Ishikawa (cell line): ENCODE measurements at regions not wholly inside any gene's neighbourhood (a gene's known extent, or its start where the extent isn't known, plus 50 kb on each side); places are given as distances from the start of the nearest gene placed in this dataset.

ENCODE experiments used
- CEBPB ChIP-seq: IDR thresholded peaks from 2 replicates; pipeline ENCODE4 v1.6.1; 2012
- CREB1 ChIP-seq: IDR thresholded peaks from 2 replicates; pipeline ENCODE4 v1.6.1; 2012; ENCODE audit warnings: low read depth
- EGR1 ChIP-seq: IDR thresholded peaks from 2 replicates; pipeline ENCODE4 v1.6.1; 2012
- EP300 ChIP-seq: IDR thresholded peaks from 2 replicates; pipeline ENCODE4 v1.6.1; 2012; ENCODE audit warnings: borderline replicate concordance
- FOXM1 ChIP-seq: IDR thresholded peaks from 2 replicates; pipeline ENCODE4 v1.6.1; 2012; ENCODE audit warnings: low read depth, borderline replicate concordance
- NFIC ChIP-seq: IDR thresholded peaks from 2 replicates; pipeline ENCODE4 v1.6.1; 2012
- RAD21 ChIP-seq: IDR thresholded peaks from 2 replicates; pipeline ENCODE4 v1.6.1; 2012; ENCODE audit warnings: low read depth
- REST ChIP-seq: IDR thresholded peaks from 2 replicates; pipeline ENCODE4 v1.6.1; 2012; ENCODE audit warnings: low read depth, mild to moderate bottlenecking
- TAF1 ChIP-seq: IDR thresholded peaks from 2 replicates; pipeline ENCODE4 v1.6.1; 2012; ENCODE audit warnings: low read depth, mild to moderate bottlenecking
- TCF12 ChIP-seq: IDR thresholded peaks from 2 replicates; pipeline ENCODE4 v1.6.1; 2012; ENCODE audit warnings: low read depth
- TEAD4 ChIP-seq: IDR thresholded peaks from 2 replicates; pipeline ENCODE4 v1.6.1; 2012
- YY1 ChIP-seq: IDR thresholded peaks from 2 replicates; pipeline ENCODE4 v1.6.1; 2012; ENCODE audit warnings: low read depth
- ZBTB7A ChIP-seq: IDR thresholded peaks from 2 replicates; pipeline ENCODE4 v1.6.1; 2012; ENCODE audit warnings: low read depth
- TF ChIP-seq, protein P1 (sequence below): IDR thresholded peaks from 2 replicates; pipeline ENCODE4 v1.6.1; 2012
- TF ChIP-seq, protein P2 (sequence below): IDR thresholded peaks from 2 replicates; pipeline ENCODE4 v1.6.1; 2012

DNA sequence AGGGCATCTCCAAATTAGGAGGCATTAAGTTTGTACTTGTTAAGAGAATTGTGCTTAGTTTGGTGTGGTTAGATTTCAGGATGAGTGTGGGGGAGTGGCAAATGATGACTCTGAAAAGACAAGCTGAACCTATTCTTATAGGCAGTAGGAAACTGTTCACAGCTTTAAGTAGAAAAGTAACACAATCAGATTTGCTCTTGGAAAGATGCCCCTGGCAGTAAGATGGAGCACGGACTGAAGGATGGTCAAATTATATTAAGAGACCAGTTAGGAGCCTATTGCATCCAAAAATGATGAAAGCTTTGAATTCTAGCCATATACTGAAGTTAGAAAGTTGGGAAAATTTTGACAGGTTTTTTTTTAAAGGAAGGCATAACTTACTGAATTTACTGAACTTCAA, 254.2 kb upstream of the MEF2C start:
- TF ChIP-seq, protein P1, sequence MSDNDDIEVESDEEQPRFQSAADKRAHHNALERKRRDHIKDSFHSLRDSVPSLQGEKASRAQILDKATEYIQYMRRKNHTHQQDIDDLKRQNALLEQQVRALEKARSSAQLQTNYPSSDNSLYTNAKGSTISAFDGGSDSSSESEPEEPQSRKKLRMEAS = no peak
- TF ChIP-seq TEAD4 = no peak
- TF ChIP-seq TCF12 = no peak
- no peak for TF ChIP-seq NFIC
- TF ChIP-seq YY1 = no peak
- no peak for TF ChIP-seq ZBTB7A
- TF ChIP-seq REST = no peak

DNA sequence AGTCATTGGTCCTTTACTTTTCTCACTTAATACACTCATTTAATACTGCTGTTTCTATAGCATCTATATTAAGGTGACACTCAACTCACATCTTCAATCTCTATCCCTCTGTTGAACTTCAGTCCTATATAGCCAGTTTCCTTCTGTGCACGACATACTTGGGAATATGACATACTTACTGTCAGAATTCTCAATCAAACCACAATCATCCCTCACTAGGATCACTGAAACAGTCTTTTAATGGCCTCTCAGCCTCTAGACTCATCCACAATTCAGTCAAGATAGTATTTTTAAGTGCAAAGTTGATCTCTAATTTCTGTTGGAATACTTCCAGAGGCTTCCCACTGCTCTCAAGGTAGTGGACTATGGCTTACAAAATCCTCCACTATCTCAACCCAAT, 251.0 kb upstream of the MEF2C start:
- no peak for TF ChIP-seq CEBPB
- no peak for TF ChIP-seq EGR1
- TF ChIP-seq REST = no peak
- no peak for TF ChIP-seq RAD21
- TF ChIP-seq ZBTB7A = no peak
- TF ChIP-seq, protein P2, sequence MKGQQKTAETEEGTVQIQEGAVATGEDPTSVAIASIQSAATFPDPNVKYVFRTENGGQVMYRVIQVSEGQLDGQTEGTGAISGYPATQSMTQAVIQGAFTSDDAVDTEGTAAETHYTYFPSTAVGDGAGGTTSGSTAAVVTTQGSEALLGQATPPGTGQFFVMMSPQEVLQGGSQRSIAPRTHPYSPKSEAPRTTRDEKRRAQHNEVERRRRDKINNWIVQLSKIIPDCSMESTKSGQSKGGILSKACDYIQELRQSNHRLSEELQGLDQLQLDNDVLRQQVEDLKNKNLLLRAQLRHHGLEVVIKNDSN = no peak
- no peak for TF ChIP-seq FOXM1
- no peak for TF ChIP-seq EP300
- TF ChIP-seq TAF1 = no peak
- TF ChIP-seq, protein P1 = no peak
- TF ChIP-seq CREB1 = no peak
- TF ChIP-seq YY1 = no peak
- TF ChIP-seq NFIC = no peak
- no peak for TF ChIP-seq TEAD4

GRCh38 chr5:89133129-89133528, 250.1 kb upstream of the MEF2C start:
- TF ChIP-seq RAD21 (no peak), TAF1 (no peak), CEBPB (no peak), CREB1 (no peak), FOXM1 (no peak), ZBTB7A (no peak), TCF12 (no peak)

DNA sequence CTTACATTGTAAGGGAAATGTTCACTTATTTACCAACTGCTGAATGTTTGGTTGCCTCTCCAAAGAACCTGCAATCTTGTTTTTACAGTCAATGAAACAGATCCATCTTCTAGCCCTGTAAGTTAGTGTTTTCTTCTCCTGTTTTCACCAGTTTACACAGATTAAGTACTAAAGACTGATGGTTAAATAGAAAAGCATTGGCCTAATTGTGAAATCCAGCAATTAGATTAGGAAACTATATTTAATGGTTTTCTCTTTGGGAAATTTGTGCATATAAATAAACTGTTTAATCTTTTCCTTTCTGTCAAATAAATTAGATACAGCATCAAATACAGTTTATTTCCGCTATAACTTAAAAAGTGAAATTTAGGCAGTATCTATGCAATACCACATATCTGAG, 247.9 kb upstream of the MEF2C start:
- no peak for TF ChIP-seq TEAD4
- no peak for TF ChIP-seq REST
- no peak for TF ChIP-seq FOXM1
- TF ChIP-seq TCF12 = no peak
- TF ChIP-seq, protein P1 = no peak
- TF ChIP-seq YY1 = no peak
- no peak for TF ChIP-seq RAD21
- TF ChIP-seq EGR1 = no peak
- TF ChIP-seq ZBTB7A = no peak

- TF ChIP-seq REST (no peak), CREB1 (no peak), TCF12 (no peak), ZBTB7A (no peak), EP300 (no peak), CEBPB (no peak), NFIC (no peak), EGR1 (no peak), FOXM1 (no peak), TAF1 (no peak), YY1 (no peak), TEAD4 (no peak), RAD21 (no peak)
- TF ChIP-seq, protein P1 = no peak
- TF ChIP-seq, protein P2 = no peak
Measured at GRCh38 chr5:89129941-89130340, 247.0 kb upstream of the MEF2C start.
